GM12878 (cell line): ENCODE measurements at regions not wholly inside any gene's neighbourhood (a gene's known extent, or its start where the extent isn't known, plus 50 kb on each side); places are given as distances from the start of the nearest gene placed in this dataset.

Experiments
- ATAC-seq: fragments of 200-7000 bp; cut with Tn5 transposase; 3 replicates; pipeline ENCODE4 v1.9.1; 2020; ENCODE audit warnings: mild to moderate bottlenecking, moderate library complexity
- BruUV-seq: library from RNA; stranded (reverse); fragments of 400-500 nt; replicated peaks from 2 replicates; lab custom pipeline; 2021; lab: Mats Ljungman, UMichigan
- CTCF ChIA-PET: fragments of 300-600 bp; sonication (Branson Sonifier 250); formaldehyde crosslinking; extraction: SDS; loops from one replicate; lab custom pipeline; 2021; ENCODE audit warnings: inconsistent platforms; lab: Yijun Ruan, JAX
- POLR2A ChIA-PET: fragments of 350-600 bp; formaldehyde crosslinking; extraction: SDS; loops from one replicate; lab custom pipeline; 2021; ENCODE audit warnings: inconsistent platforms; lab: Charles Lee
- RAD21 ChIA-PET: fragments of 300-600 bp; sonication (Branson Sonifier 250); formaldehyde crosslinking; loops from one replicate; lab custom pipeline; 2023; ENCODE audit warnings: antibody characterized with exemption; ENCODE audit not compliant: unreplicated experiment; lab: Charles Lee
- SMC1A ChIA-PET: fragments of 300-600 bp; sonication (Branson Sonifier 250); formaldehyde crosslinking; loops from one replicate; lab custom pipeline; 2023; ENCODE audit not compliant: unreplicated experiment, uncharacterized antibody; lab: Charles Lee
- DNase-seq: peaks from one replicate; pipeline ENCODE4 v3.0.0-alpha.2; 2011; ENCODE audit warnings: low read depth, low spot score
- FAIRE-seq: peaks from 3 replicates; lab custom pipeline; 2011; peaks lifted over from hg19 to GRCh38; lab: Jason Lieb, UNC
- H2AFZ ChIP-seq: 2 replicates; pipeline ENCODE4 v1.6.0; 2011; ENCODE audit warnings: low read depth, low read length, control low read depth; ENCODE audit not compliant: control insufficient read depth
- H3K27ac ChIP-seq: 2 replicates; pipeline ENCODE4 v1.5.1; 2011; ENCODE audit warnings: control low read depth; ENCODE audit not compliant: control insufficient read depth, insufficient read depth
- H3K27me3 ChIP-seq, 2 experiments: replicated peaks in 1 of 2; 2 replicates each; pipeline versions ENCODE4 v1.6.0 to v1.6.1; 2011; ENCODE audit warnings: low read length in 1 of 2; ENCODE audit not compliant: control insufficient read depth in 2 of 2, insufficient read depth in 2 of 2
- H3K36me3 ChIP-seq, 2 experiments: 2 replicates each; pipeline ENCODE4 v1.5.1; 2011; ENCODE audit warnings: low read length in 1 of 2; ENCODE audit not compliant: control insufficient read depth in 2 of 2, insufficient read depth in 2 of 2
- H3K4me1 ChIP-seq: 2 replicates; pipeline ENCODE4 v1.6.1; 2011; ENCODE audit warnings: mild to moderate bottlenecking, low read length, moderate library complexity, mixed read lengths; ENCODE audit not compliant: control insufficient read depth, insufficient read depth
- H3K4me2 ChIP-seq: 2 replicates; pipeline ENCODE4 v1.6.0; 2011; ENCODE audit warnings: control low read depth; ENCODE audit not compliant: control insufficient read depth, insufficient read depth
- H3K4me3 ChIP-seq: fragments of 200-600 bp; sonication (generic); 2 replicates; pipeline ENCODE4 v1.5.1; 2016
- H3K79me2 ChIP-seq: 2 replicates; pipeline ENCODE4 v1.6.0; 2011; ENCODE audit warnings: low read length; ENCODE audit not compliant: control insufficient read depth, insufficient read depth
- H3K9ac ChIP-seq: 2 replicates; pipeline ENCODE4 v1.8.0; 2011; ENCODE audit warnings: low read length, control low read depth, mixed read lengths; ENCODE audit not compliant: control insufficient read depth, insufficient read depth
- H3K9me3 ChIP-seq: replicated peaks from 3 replicates; pipeline ENCODE4 v1.5.1; 2011; ENCODE audit warnings: mild to moderate bottlenecking, low read length; ENCODE audit not compliant: control insufficient read depth, insufficient read depth
- H4K20me1 ChIP-seq: 2 replicates; pipeline ENCODE4 v1.6.0; 2011; ENCODE audit not compliant: control insufficient read depth, insufficient read depth
- BHLHE40 ChIP-seq, 2 experiments: fragments of 450-650 bp in 1 of 2; IDR thresholded peaks; 2 replicates each; pipeline ENCODE4 v1.6.1; 2011 to 2017; ENCODE audit warnings: low read depth in 2 of 2, borderline replicate concordance in 1 of 2, improper control_type of control experiment in 1 of 2, low read length in 1 of 2, mild to moderate bottlenecking in 1 of 2
- CREB1 ChIP-seq: IDR thresholded peaks from 2 replicates; pipeline ENCODE4 v1.6.1; 2012; ENCODE audit warnings: low read depth, mild to moderate bottlenecking, inconsistent platforms
- DPF2 ChIP-seq: fragments of 450-650 bp; IDR thresholded peaks from 2 replicates; pipeline ENCODE4 v1.6.1; 2017; ENCODE audit warnings: mild to moderate bottlenecking
- E4F1 ChIP-seq: fragments of 450-650 bp; IDR thresholded peaks from 2 replicates; pipeline ENCODE4 v1.6.1; 2018; ENCODE audit warnings: borderline replicate concordance, mild to moderate bottlenecking; ENCODE audit not compliant: partially characterized antibody
- EGR1 ChIP-seq, 2 experiments: IDR thresholded peaks; 1 replicate in 1 of 2; 2 replicates in 1 of 2; pipeline ENCODE4 v1.6.1; 2011 to 2012; ENCODE audit warnings: low read depth in 2 of 2, low read length in 2 of 2, borderline replicate concordance in 1 of 2, mild to moderate bottlenecking in 1 of 2, moderate library complexity in 1 of 2
- EP300 ChIP-seq, 2 experiments: fragments of 150-350 bp in 1 of 2; IDR thresholded peaks; 2 replicates each; pipeline ENCODE4 v1.6.1; 2011 to 2012; ENCODE audit warnings: low read depth in 2 of 2, low read length in 2 of 2, borderline replicate concordance in 1 of 2, improper control_type of control experiment in 1 of 2, inconsistent platforms in 1 of 2; ENCODE audit not compliant: control insufficient read depth in 1 of 2
- HCFC1 ChIP-seq: fragments of 150-350 bp; IDR thresholded peaks from 2 replicates; pipeline ENCODE4 v1.6.1; 2014; ENCODE audit warnings: low read length
- HSF1 ChIP-seq: fragments of 150-350 bp; IDR thresholded peaks from 2 replicates; pipeline ENCODE4 v1.6.1; 2014; ENCODE audit warnings: mild to moderate bottlenecking, low read depth, low read length
- KAT2A ChIP-seq: conservative IDR thresholded peaks from 2 replicates; pipeline ENCODE4 v1.6.1; 2011; ENCODE audit warnings: low read depth, low read length; ENCODE audit not compliant: control insufficient read depth
- SKIL ChIP-seq: fragments of 450-650 bp; IDR thresholded peaks from 2 replicates; pipeline ENCODE4 v1.6.1; 2017; ENCODE audit warnings: mild to moderate bottlenecking, low read depth, inconsistent platforms; ENCODE audit not compliant: poor library complexity, severe bottlenecking
- SREBF2 ChIP-seq: IDR thresholded peaks from 2 replicates; pipeline ENCODE4 v1.6.1; 2012; ENCODE audit warnings: mild to moderate bottlenecking, low read length
- ZBED1 ChIP-seq: IDR thresholded peaks from 2 replicates; pipeline ENCODE4 v1.6.1; 2016; ENCODE audit warnings: borderline replicate concordance
- WGBS: methylation state at CpG from one replicate; pipeline ENCODE4 v1.1.6; 2016; ENCODE audit warnings: low lambda C conversion rate; ENCODE audit not compliant: insufficient replicate concordance, insufficient coverage; ENCODE audit errors: missing lambda C conversion rate; 5-methylcytosine and 5-hydroxymethylcytosine counted together
- in situ Hi-C: fragments of 300-500 bp; cut with MboI; formaldehyde crosslinking; loops from 9 replicates; pipeline ENCODE4 v1.14.3; 2018; ENCODE audit warnings: mixed read lengths
- intact Hi-C: fragments of 100-400 bp; cut with micrococcal nuclease; formaldehyde crosslinking; loops from one replicate; pipeline ENCODE4 v1.14.2; 2022; ENCODE audit not compliant: unreplicated experiment

- no peak for TF ChIP-seq HSF1
Observed at GRCh38 chr6:159390381-159390780, 221.2 kb downstream of the FNDC1 start (continued).

GRCh38 chr6:159389695-159390094 is 220.5 kb downstream of the FNDC1 start:
- 0% methylated on average over 3 of the region's 3 CpGs for WGBS
- no peak overlapping the region for H3K4me3 ChIP-seq
- no peaks in the 10 kb centered on the region for H3K9me3 ChIP-seq
- intact Hi-C loops (no loop called here), in situ Hi-C loops (no loop called here)
- H3K79me2 ChIP-seq = no peaks in the 10 kb centered on the region
- no peak overlapping the region for H2AFZ ChIP-seq
- H3K4me2 ChIP-seq = no peak overlapping the region
- H3K27ac ChIP-seq = no peak overlapping the region
- ChIA-PET POLR2A (no interaction called here), CTCF (no interaction called here), RAD21 (no interaction called here), SMC1A (no interaction called here)
- no peak for TF ChIP-seq SKIL
- no peak for TF ChIP-seq BHLHE40 (IDR thresholded peaks at IDR 0.05; ENCODE audit: borderline replicate concordance in 1 of 2, low read depth in 2 of 2, low read length in 1 of 2)
- no peak for TF ChIP-seq CREB1
- TF ChIP-seq ZBED1 = no peak
- no peak for TF ChIP-seq EP300 (IDR thresholded peaks at IDR 0.05; ENCODE audit: borderline replicate concordance in 1 of 2, control insufficient read depth in 1 of 2, low read depth in 2 of 2, low read length in 2 of 2)
- TF ChIP-seq KAT2A = no peak
- TF ChIP-seq DPF2 = no peak
- TF ChIP-seq HSF1 = no peak
- no peak for TF ChIP-seq EGR1 (IDR thresholded peaks at IDR 0.05; ENCODE audit: borderline replicate concordance in 1 of 2, low read depth in 2 of 2, low read length in 2 of 2)
- TF ChIP-seq SREBF2 = no peak
- TF ChIP-seq HCFC1 = no peak
- no peak for TF ChIP-seq E4F1
- no TSS peak for BruUV-seq
- H4K20me1 ChIP-seq = no peaks in the 10 kb centered on the region
- H3K9ac ChIP-seq = no peak overlapping the region
- ATAC-seq (no peak), FAIRE-seq (no peak), DNase-seq (no peak)
- no peaks in the 10 kb centered on the region for H3K36me3 ChIP-seq
- H3K4me1 ChIP-seq = no peaks in the 10 kb centered on the region
- no peaks in the 10 kb centered on the region; a peak in 1 of 4 replicates for H3K27me3 ChIP-seq
